Fibroblast of lung (primary cell): ENCODE measurements at regions not wholly inside any gene's neighbourhood (a gene's known extent, or its start where the extent isn't known, plus 50 kb on each side); places are given as distances from the start of the nearest gene placed in this dataset.

Experiments
- DNase-seq, 2 donors: peaks; one replicate each; pipeline versions ENCODE4 v3.0.0 to v3.0.0-alpha.2; 2010; ENCODE audit warnings: low read depth in 2 of 2
- H2AFZ ChIP-seq: 2 replicates; pipeline ENCODE4 v1.5.1; 2012; ENCODE audit warnings: low read length, control low read depth, inconsistent platforms
- H3K27ac ChIP-seq: 2 replicates; pipeline ENCODE4 v1.5.1; 2011; ENCODE audit warnings: low read length, control low read depth; ENCODE audit not compliant: insufficient read depth
- H3K27me3 ChIP-seq: 2 replicates; pipeline ENCODE4 v1.5.1; 2011; ENCODE audit warnings: mild to moderate bottlenecking, low read length; ENCODE audit not compliant: control insufficient read depth, insufficient read depth
- H3K36me3 ChIP-seq: 2 replicates; pipeline ENCODE4 v1.5.1; 2011; ENCODE audit warnings: low read length; ENCODE audit not compliant: control insufficient read depth, insufficient read depth
- H3K4me1 ChIP-seq: 2 replicates; pipeline ENCODE4 v1.5.1; 2011; ENCODE audit warnings: low read length; ENCODE audit not compliant: control insufficient read depth, insufficient read depth; ENCODE audit errors: extremely low read depth
- H3K4me2 ChIP-seq: 2 replicates; pipeline ENCODE4 v1.5.1; 2011; ENCODE audit warnings: low read length, control low read depth; ENCODE audit not compliant: insufficient read depth; ENCODE audit errors: extremely low read depth
- H3K4me3 ChIP-seq, 4 experiments: fragments of 200-600 bp in 1 of 4; sonication (generic) in 1 of 4; replicated peaks in 1 of 4; 2 replicates each; pipeline ENCODE4 v1.5.1; 2011 to 2016; ENCODE audit warnings: low read length in 4 of 4, low read depth in 3 of 4, mild to moderate bottlenecking in 3 of 4, control low read depth in 2 of 4, inconsistent platforms in 1 of 4, mixed read lengths in 1 of 4; ENCODE audit not compliant: insufficient read depth in 1 of 4; ENCODE audit errors: control extremely low read depth in 1 of 4
- H3K79me2 ChIP-seq: 2 replicates; pipeline ENCODE4 v1.5.1; 2012; ENCODE audit warnings: mild to moderate bottlenecking, low read length, inconsistent platforms; ENCODE audit not compliant: control insufficient read depth, insufficient read depth
- H3K9ac ChIP-seq: 2 replicates; pipeline ENCODE4 v1.5.1; 2011; ENCODE audit warnings: mild to moderate bottlenecking, low read length, control low read depth; ENCODE audit not compliant: insufficient read depth
- H3K9me3 ChIP-seq: 2 replicates; pipeline ENCODE4 v1.5.1; 2012; ENCODE audit warnings: low read depth, low read length; ENCODE audit not compliant: control insufficient read depth, insufficient read depth
- H4K20me1 ChIP-seq: 2 replicates; pipeline ENCODE4 v1.5.1; 2011; ENCODE audit warnings: low read length; ENCODE audit not compliant: control insufficient read depth, insufficient read depth; ENCODE audit errors: extremely low read depth
- CTCF ChIP-seq, 2 donors: IDR thresholded peaks in 1 of 2; conservative IDR thresholded peaks in 1 of 2; 1 replicate in 1 of 2; 2 replicates in 1 of 2; pipeline ENCODE4 v1.5.1; 2011 to 2012; ENCODE audit warnings: low read length in 2 of 2, control low read depth in 1 of 2, inconsistent platforms in 1 of 2, low read depth in 1 of 2, mild to moderate bottlenecking in 1 of 2
- EZH2 ChIP-seq: IDR thresholded peaks from 2 replicates; pipeline ENCODE4 v1.5.1; 2012; ENCODE audit warnings: low read length, control low read depth, mild to moderate bottlenecking; ENCODE audit errors: missing control alignments

GRCh38 chr4:183588169-183588675 is 70.8 kb downstream of the RWDD4 start:
- H3K9me3 ChIP-seq, result no peaks in the 10 kb centered on the region
- no peaks in the 10 kb centered on the region for H3K79me2 ChIP-seq
- DNase-seq, result peak; percentile 48 to 96
- H4K20me1 ChIP-seq, result no peaks in the 10 kb centered on the region
- TF ChIP-seq EZH2 (no peak), CTCF (conservative IDR thresholded peaks at IDR 0.05 in 1 of 2, IDR thresholded peaks at IDR 0.05 in 1 of 2; ENCODE audit: low read depth in 1 of 2, low read length in 2 of 2) (no peak)
- H2AFZ ChIP-seq, result no peak overlapping the region
- no peaks in the 10 kb centered on the region for H3K27me3 ChIP-seq
- H3K36me3 ChIP-seq, result no peaks in the 10 kb centered on the region
- H3K4me2 ChIP-seq, result peak overlapping the region; percentile 36
- H3K27ac ChIP-seq, result no peak overlapping the region
- H3K4me1 ChIP-seq, result no peaks in the 10 kb centered on the region
- H3K4me3 ChIP-seq, result peak overlapping the region in 1 of 4 experiments; percentile 15
- H3K9ac ChIP-seq, result no peak overlapping the region

GRCh38 chr4:183588691-183589090 is 70.3 kb downstream of the RWDD4 start:
- no peak for DNase-seq
- H3K36me3 ChIP-seq, result no peaks in the 10 kb centered on the region
- no peaks in the 10 kb centered on the region for H3K27me3 ChIP-seq
- H3K4me3 ChIP-seq, result peak overlapping the region in 1 of 4 experiments; percentile 15
- no peak overlapping the region for H3K4me2 ChIP-seq
- H3K79me2 ChIP-seq, result no peaks in the 10 kb centered on the region
- H3K9ac ChIP-seq, result no peak overlapping the region
- H3K9me3 ChIP-seq, result no peaks in the 10 kb centered on the region
- H3K27ac ChIP-seq, result no peak overlapping the region
- no peaks in the 10 kb centered on the region for H4K20me1 ChIP-seq
- no peak for TF ChIP-seq EZH2
- TF ChIP-seq CTCF (conservative IDR thresholded peaks at IDR 0.05 in 1 of 2, IDR thresholded peaks at IDR 0.05 in 1 of 2; ENCODE audit: low read depth in 1 of 2, low read length in 2 of 2), result no peak
- no peaks in the 10 kb centered on the region for H3K4me1 ChIP-seq
- no peak overlapping the region for H2AFZ ChIP-seq

GRCh38 chr4:183589461-183590099 is 69.4 kb downstream of the RWDD4 start:
- Histone ChIP-seq H2AFZ (no peak overlapping the region), H3K27me3 (no peaks in the 10 kb centered on the region), H3K9me3 (no peaks in the 10 kb centered on the region), H4K20me1 (no peaks in the 10 kb centered on the region), H3K4me2 (no peak overlapping the region), H3K27ac (no peak overlapping the region), H3K4me3 (no peak overlapping the region), H3K79me2 (no peaks in the 10 kb centered on the region), H3K36me3 (no peaks in the 10 kb centered on the region), H3K9ac (no peak overlapping the region), H3K4me1 (no peaks in the 10 kb centered on the region)
- peak; percentile 55 to 59 for DNase-seq
- TF ChIP-seq CTCF (conservative IDR thresholded peaks at IDR 0.05 in 1 of 2, IDR thresholded peaks at IDR 0.05 in 1 of 2; ENCODE audit: low read depth in 1 of 2, low read length in 2 of 2), result no peak
- TF ChIP-seq EZH2, result no peak
